ENCODE measurements at regions not wholly inside any gene's neighbourhood (a gene's known extent, or its start where the extent isn't known, plus 50 kb on each side); places are given as distances from the start of the nearest gene placed in this dataset.

GRCh38 chr3:117272876-117273523 lies 563.4 kb downstream of the TUSC7 start:
- no peak overlapping the region for H3K9ac ChIP-seq (ENCODE audit: low read depth, low read length, poor library complexity)
- H2BK120ac ChIP-seq (ENCODE audit: low read depth, low read length): no peak overlapping the region
- no peak overlapping the region for H3K27ac ChIP-seq (replicated peaks; ENCODE audit: low read length)
- H2AFZ ChIP-seq (ENCODE audit: low read length): no peak overlapping the region
- no peaks in the 10 kb centered on the region for H3K27me3 ChIP-seq (ENCODE audit: control insufficient read depth in 3 of 3, insufficient read depth in 3 of 3, low read depth in 1 of 3, low read length in 3 of 3)
- H3K4me3 ChIP-seq (ENCODE audit: low read length in 2 of 2): no peak overlapping the region
- DNase-seq (ENCODE audit: low spot score): no peak
- H2BK12ac ChIP-seq (ENCODE audit: low read length): no peak overlapping the region
- H3K4me1 ChIP-seq (ENCODE audit: control insufficient read depth in 2 of 2, insufficient read depth in 1 of 2, low read depth in 1 of 2, low read length in 2 of 2): peaks cover 0 to 4% of the 10 kb centered on the region in 2 donors
- no peak overlapping the region for H4K8ac ChIP-seq (ENCODE audit: low read depth, low read length)
- H2BK5ac ChIP-seq (ENCODE audit: low read length): no peak overlapping the region
- H3K9me3 ChIP-seq (replicated peaks in 1 of 2; ENCODE audit: control insufficient read depth in 2 of 2, insufficient read depth in 1 of 2, low read depth in 1 of 2, low read length in 2 of 2): no peaks in the 10 kb centered on the region
- no peak overlapping the region for H3K4ac ChIP-seq (ENCODE audit: low read length)
- H3K23ac ChIP-seq (ENCODE audit: low read depth, low read length, poor library complexity): no peak overlapping the region
- no peak overlapping the region for H2BK15ac ChIP-seq (ENCODE audit: low read length)
- no peak overlapping the region for H3K18ac ChIP-seq (ENCODE audit: low read length)
- H3K79me1 ChIP-seq (ENCODE audit: low read depth, low read length): no peaks in the 10 kb centered on the region
- no peak overlapping the region for H3K4me2 ChIP-seq (ENCODE audit: insufficient read depth, low read length, poor library complexity, severe bottlenecking)
- no peaks in the 10 kb centered on the region for H3K36me3 ChIP-seq (replicated peaks in 1 of 2; ENCODE audit: control insufficient read depth in 2 of 2, insufficient read depth in 2 of 2, low read length in 2 of 2)
- no peak overlapping the region for H2AK5ac ChIP-seq (ENCODE audit: low read depth, low read length)
- no peak overlapping the region for H3K14ac ChIP-seq (ENCODE audit: low read length)
- no peak overlapping the region for H4K91ac ChIP-seq (ENCODE audit: low read depth, low read length, poor library complexity)
- WGBS, 2 donors (ENCODE audit: extremely low coverage in 2 of 2, insufficient read length in 2 of 2, insufficient replicate concordance in 1 of 2): no CpG with 5 or more reads among the region's 5 CpGs

DNA sequence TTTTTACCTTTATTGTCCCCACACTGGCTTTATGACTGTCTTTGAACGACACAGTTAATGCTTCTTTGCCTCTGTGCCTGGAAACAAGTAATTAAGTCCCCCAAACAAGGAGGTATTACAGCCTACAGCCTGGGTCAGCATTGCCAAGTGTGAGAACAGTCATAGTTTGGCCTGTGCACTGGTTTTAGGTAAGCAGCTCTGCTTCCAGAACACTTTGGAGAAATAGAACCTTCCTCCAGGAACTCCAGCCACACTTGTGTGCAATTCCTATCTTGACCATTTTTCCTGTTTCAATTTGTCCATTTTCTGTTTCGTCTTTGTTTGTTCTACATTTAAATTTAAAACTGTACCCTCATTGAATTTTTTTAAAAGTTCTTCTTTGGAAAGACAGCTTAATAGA lies 568.2 kb downstream of the TUSC7 start:
- H4K91ac ChIP-seq (ENCODE audit: low read depth, low read length, poor library complexity): no peak overlapping the region
- peaks cover 0 to 4% of the 10 kb centered on the region in 2 donors for H3K4me1 ChIP-seq (ENCODE audit: control insufficient read depth in 2 of 2, insufficient read depth in 1 of 2, low read depth in 1 of 2, low read length in 2 of 2)
- H2AFZ ChIP-seq (ENCODE audit: low read length): no peak overlapping the region
- no peak overlapping the region for H3K9ac ChIP-seq (ENCODE audit: low read depth, low read length, poor library complexity)
- no peak overlapping the region for H3K4me3 ChIP-seq (ENCODE audit: low read length in 2 of 2)
- H3K23ac ChIP-seq (ENCODE audit: low read depth, low read length, poor library complexity): no peak overlapping the region
- H3K14ac ChIP-seq (ENCODE audit: low read length): no peak overlapping the region
- no peak overlapping the region for H3K4ac ChIP-seq (ENCODE audit: low read length)
- H3K18ac ChIP-seq (ENCODE audit: low read length): no peak overlapping the region
- no peak for DNase-seq (ENCODE audit: low spot score)
- H3K79me1 ChIP-seq (ENCODE audit: low read depth, low read length): no peaks in the 10 kb centered on the region
- H2BK5ac ChIP-seq (ENCODE audit: low read length): no peak overlapping the region
- no peak overlapping the region for H3K4me2 ChIP-seq (ENCODE audit: insufficient read depth, low read length, poor library complexity, severe bottlenecking)
- H2AK5ac ChIP-seq (ENCODE audit: low read depth, low read length): no peak overlapping the region
- no peak overlapping the region for H3K27ac ChIP-seq (replicated peaks; ENCODE audit: low read length)
- H2BK12ac ChIP-seq (ENCODE audit: low read length): no peak overlapping the region
- no peak overlapping the region for H2BK120ac ChIP-seq (ENCODE audit: low read depth, low read length)
- H3K36me3 ChIP-seq (replicated peaks in 1 of 2; ENCODE audit: control insufficient read depth in 2 of 2, insufficient read depth in 2 of 2, low read length in 2 of 2): no peaks in the 10 kb centered on the region
- H3K27me3 ChIP-seq (ENCODE audit: control insufficient read depth in 3 of 3, insufficient read depth in 3 of 3, low read depth in 1 of 3, low read length in 3 of 3): no peaks in the 10 kb centered on the region
- no peaks in the 10 kb centered on the region for H3K9me3 ChIP-seq (replicated peaks in 1 of 2; ENCODE audit: control insufficient read depth in 2 of 2, insufficient read depth in 1 of 2, low read depth in 1 of 2, low read length in 2 of 2)
- no peak overlapping the region for H2BK15ac ChIP-seq (ENCODE audit: low read length)
- WGBS, 2 donors (ENCODE audit: extremely low coverage in 2 of 2, insufficient read length in 2 of 2, insufficient replicate concordance in 1 of 2): no CpG with 5 or more reads among the region's 2 CpGs
- no peak overlapping the region for H4K8ac ChIP-seq (ENCODE audit: low read depth, low read length)

DNA sequence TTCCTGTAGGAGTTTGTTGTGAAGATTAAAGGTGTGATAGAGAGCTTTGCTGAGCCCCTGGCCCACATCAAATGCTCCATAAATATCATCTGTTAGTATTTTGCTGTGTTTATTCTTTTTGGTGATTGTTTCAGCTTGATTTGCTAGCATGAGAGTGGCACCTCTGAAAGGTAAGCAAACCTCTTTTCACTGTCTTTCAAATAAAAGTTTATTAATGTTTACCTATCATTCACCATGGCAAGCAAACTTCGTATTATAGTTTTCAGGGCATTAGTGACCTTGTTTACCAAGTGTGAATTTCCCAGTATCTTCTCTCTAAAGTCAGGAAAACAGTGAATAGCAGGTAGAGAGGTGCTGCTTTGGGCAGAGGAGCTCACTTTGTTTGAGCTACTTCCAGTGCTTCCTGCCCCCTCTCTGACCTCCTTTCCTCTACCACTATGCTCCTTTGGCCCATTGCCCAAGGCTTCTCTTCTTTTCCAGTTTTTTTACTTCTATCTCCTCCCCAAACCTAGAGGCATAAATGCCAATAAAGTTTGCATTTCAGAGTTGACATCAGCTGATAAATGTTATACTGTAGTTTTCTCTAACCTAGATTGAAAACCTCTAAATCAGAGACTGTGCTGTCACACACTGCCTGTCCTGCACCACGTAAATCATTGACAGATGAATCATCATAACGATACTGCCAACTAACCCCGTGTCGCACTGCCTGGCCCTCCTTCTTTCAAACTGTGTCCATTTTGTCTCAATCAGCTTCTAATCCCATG lies 569.0 kb downstream of the TUSC7 start:
- H4K8ac ChIP-seq (ENCODE audit: low read depth, low read length): no peak overlapping the region

GRCh38 chr3:117281371-117281770 lies 571.8 kb downstream of the TUSC7 start:
- H2AFZ ChIP-seq (ENCODE audit: low read length): no peak overlapping the region
- H3K14ac ChIP-seq (ENCODE audit: low read length): no peak overlapping the region
- no peak overlapping the region for H2BK15ac ChIP-seq (ENCODE audit: low read length)
- no peak overlapping the region for H2BK120ac ChIP-seq (ENCODE audit: low read depth, low read length)
- H3K4me2 ChIP-seq (ENCODE audit: insufficient read depth, low read length, poor library complexity, severe bottlenecking): no peak overlapping the region
- no peak overlapping the region for H2BK12ac ChIP-seq (ENCODE audit: low read length)
- no peak for DNase-seq (ENCODE audit: low spot score)
- no peak overlapping the region for H3K27ac ChIP-seq (replicated peaks; ENCODE audit: low read length)
- no peak overlapping the region for H4K91ac ChIP-seq (ENCODE audit: low read depth, low read length, poor library complexity)
- H3K27me3 ChIP-seq (ENCODE audit: control insufficient read depth in 3 of 3, insufficient read depth in 3 of 3, low read depth in 1 of 3, low read length in 3 of 3): no peaks in the 10 kb centered on the region
- H3K9me3 ChIP-seq (replicated peaks in 1 of 2; ENCODE audit: control insufficient read depth in 2 of 2, insufficient read depth in 1 of 2, low read depth in 1 of 2, low read length in 2 of 2): no peaks in the 10 kb centered on the region
- no peak overlapping the region for H3K4ac ChIP-seq (ENCODE audit: low read length)
- no peak overlapping the region for H2BK5ac ChIP-seq (ENCODE audit: low read length)
- WGBS, 2 donors (ENCODE audit: extremely low coverage in 2 of 2, insufficient read length in 2 of 2, insufficient replicate concordance in 1 of 2): no CpG with 5 or more reads among the region's 3 CpGs
- no peak overlapping the region for H4K8ac ChIP-seq (ENCODE audit: low read depth, low read length)
- H3K79me1 ChIP-seq (ENCODE audit: low read depth, low read length): no peaks in the 10 kb centered on the region
- H3K4me1 ChIP-seq (ENCODE audit: control insufficient read depth in 2 of 2, insufficient read depth in 1 of 2, low read depth in 1 of 2, low read length in 2 of 2): peaks cover 4 to 7% of the 10 kb centered on the region in 2 donors
- no peak overlapping the region for H2AK5ac ChIP-seq (ENCODE audit: low read depth, low read length)
- H3K36me3 ChIP-seq (replicated peaks in 1 of 2; ENCODE audit: control insufficient read depth in 2 of 2, insufficient read depth in 2 of 2, low read length in 2 of 2): no peaks in the 10 kb centered on the region
- no peak overlapping the region for H3K18ac ChIP-seq (ENCODE audit: low read length)
- H3K4me3 ChIP-seq (ENCODE audit: low read length in 2 of 2): no peak overlapping the region
- H3K9ac ChIP-seq (ENCODE audit: low read depth, low read length, poor library complexity): no peak overlapping the region
- H3K23ac ChIP-seq (ENCODE audit: low read depth, low read length, poor library complexity): no peak overlapping the region

More for the DNA sequence above, 569.0 kb downstream of the TUSC7 start:
- Histone ChIP-seq H3K27ac (replicated peaks; ENCODE audit: low read length) (no peak overlapping the region), H2AK5ac (ENCODE audit: low read depth, low read length) (no peak overlapping the region), H3K9ac (ENCODE audit: low read depth, low read length, poor library complexity) (no peak overlapping the region), H3K4me1 (ENCODE audit: control insufficient read depth in 2 of 2, insufficient read depth in 1 of 2, low read depth in 1 of 2, low read length in 2 of 2) (peaks cover 0 to 4% of the 10 kb centered on the region in 2 donors), H3K27me3 (ENCODE audit: control insufficient read depth in 3 of 3, insufficient read depth in 3 of 3, low read depth in 1 of 3, low read length in 3 of 3) (no peaks in the 10 kb centered on the region), H3K4me3 (ENCODE audit: low read length in 2 of 2) (no peak overlapping the region), H3K79me1 (ENCODE audit: low read depth, low read length) (no peaks in the 10 kb centered on the region), H3K36me3 (replicated peaks in 1 of 2; ENCODE audit: control insufficient read depth in 2 of 2, insufficient read depth in 2 of 2, low read length in 2 of 2) (no peaks in the 10 kb centered on the region), H2BK120ac (ENCODE audit: low read depth, low read length) (no peak overlapping the region), H2BK15ac (ENCODE audit: low read length) (no peak overlapping the region), H3K4me2 (ENCODE audit: insufficient read depth, low read length, poor library complexity, severe bottlenecking) (no peak overlapping the region), H2AFZ (ENCODE audit: low read length) (no peak overlapping the region), H3K23ac (ENCODE audit: low read depth, low read length, poor library complexity) (no peak overlapping the region), H2BK5ac (ENCODE audit: low read length) (no peak overlapping the region), H3K18ac (ENCODE audit: low read length) (no peak overlapping the region), H3K14ac (ENCODE audit: low read length) (no peak overlapping the region), H4K91ac (ENCODE audit: low read depth, low read length, poor library complexity) (no peak overlapping the region), H2BK12ac (ENCODE audit: low read length) (no peak overlapping the region), H3K9me3 (replicated peaks in 1 of 2; ENCODE audit: control insufficient read depth in 2 of 2, insufficient read depth in 1 of 2, low read depth in 1 of 2, low read length in 2 of 2) (no peaks in the 10 kb centered on the region), H3K4ac (ENCODE audit: low read length) (no peak overlapping the region)
- no peak for DNase-seq (ENCODE audit: low spot score)
- WGBS, 2 donors (ENCODE audit: extremely low coverage in 2 of 2, insufficient read length in 2 of 2, insufficient replicate concordance in 1 of 2): no CpG with 5 or more reads among the region's 5 CpGs

All from neuronal stem cell (in vitro differentiated cells).